Frontal cortex (tissue), 3 donors: ENCODE measurements at regions not wholly inside any gene's neighbourhood (a gene's known extent, or its start where the extent isn't known, plus 50 kb on each side); places are given as distances from the start of the nearest gene placed in this dataset.

Experiments used
- DNase-seq, 2 donors: peaks; one replicate each; pipeline ENCODE4 v3.0.0; 2012; ENCODE audit warnings: low spot score in 2 of 2
- FAIRE-seq: peaks from 2 replicates; lab custom pipeline; 2012; peaks lifted over from hg19 to GRCh38; lab: Jason Lieb, UNC
- donor health status: control.
- donor health status: control.
- donor health status: control.

DNA sequence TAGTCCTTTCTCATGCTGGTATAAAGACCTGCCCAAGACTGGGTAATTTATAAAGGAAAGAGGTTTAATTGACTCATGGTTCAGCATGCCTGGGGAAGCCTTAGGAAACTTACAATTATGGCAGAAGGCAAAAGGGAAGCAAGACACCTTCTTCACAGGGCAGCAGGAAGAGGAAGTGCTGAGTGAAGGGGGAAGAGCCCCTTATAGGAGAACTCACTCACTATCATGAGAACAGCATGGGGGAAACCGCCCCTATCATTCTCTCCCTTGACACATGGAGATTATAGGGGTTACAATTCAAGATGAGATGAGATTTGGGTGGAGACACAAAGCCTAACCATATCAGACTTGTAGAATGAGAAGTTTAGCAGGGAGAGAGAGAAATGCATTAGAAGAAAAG, 373.3 kb upstream of the DIAPH2 start:
- no peak for DNase-seq
- no peak for FAIRE-seq

DNA sequence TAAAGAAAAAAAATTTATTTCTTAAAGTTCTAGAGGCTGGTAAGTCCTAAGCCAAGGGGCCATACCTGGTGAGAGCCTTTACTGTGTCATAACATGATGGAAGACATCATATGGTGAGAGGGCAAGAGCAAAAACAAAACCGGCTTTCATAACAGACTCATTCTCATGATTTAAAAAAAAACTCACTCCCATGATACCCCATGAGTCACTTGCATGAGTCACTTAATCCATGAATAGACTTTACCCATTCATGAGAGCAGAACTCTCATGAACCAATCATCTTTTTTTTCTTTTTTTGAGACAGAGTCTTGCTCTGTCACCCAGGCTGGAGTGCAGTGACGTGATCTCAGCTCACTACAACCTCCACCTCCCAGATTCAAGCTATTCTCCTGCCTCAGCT, 369.7 kb upstream of the DIAPH2 start:
- no peak for DNase-seq
- no peak for FAIRE-seq

DNA sequence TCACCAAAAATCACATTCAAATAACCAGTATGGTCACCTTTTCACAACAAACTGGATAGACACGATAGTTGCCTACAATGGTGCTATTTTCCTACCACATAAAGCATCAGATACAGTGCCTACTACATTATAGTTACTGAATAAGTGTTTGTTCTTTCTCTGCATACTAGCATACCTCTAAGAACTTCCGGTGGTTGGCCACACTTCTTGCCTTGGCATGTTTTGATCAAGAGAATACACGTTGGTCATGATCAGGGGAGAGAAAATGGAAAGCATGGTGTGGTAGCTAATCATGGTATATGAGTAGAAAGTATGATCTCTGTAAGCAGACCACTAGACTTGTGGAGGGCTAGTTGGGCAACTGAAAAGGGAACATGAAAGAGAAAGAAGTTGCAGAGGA, 322.8 kb upstream of the DIAPH2 start:
- DNase-seq (no peak), FAIRE-seq (no peak)

DNA sequence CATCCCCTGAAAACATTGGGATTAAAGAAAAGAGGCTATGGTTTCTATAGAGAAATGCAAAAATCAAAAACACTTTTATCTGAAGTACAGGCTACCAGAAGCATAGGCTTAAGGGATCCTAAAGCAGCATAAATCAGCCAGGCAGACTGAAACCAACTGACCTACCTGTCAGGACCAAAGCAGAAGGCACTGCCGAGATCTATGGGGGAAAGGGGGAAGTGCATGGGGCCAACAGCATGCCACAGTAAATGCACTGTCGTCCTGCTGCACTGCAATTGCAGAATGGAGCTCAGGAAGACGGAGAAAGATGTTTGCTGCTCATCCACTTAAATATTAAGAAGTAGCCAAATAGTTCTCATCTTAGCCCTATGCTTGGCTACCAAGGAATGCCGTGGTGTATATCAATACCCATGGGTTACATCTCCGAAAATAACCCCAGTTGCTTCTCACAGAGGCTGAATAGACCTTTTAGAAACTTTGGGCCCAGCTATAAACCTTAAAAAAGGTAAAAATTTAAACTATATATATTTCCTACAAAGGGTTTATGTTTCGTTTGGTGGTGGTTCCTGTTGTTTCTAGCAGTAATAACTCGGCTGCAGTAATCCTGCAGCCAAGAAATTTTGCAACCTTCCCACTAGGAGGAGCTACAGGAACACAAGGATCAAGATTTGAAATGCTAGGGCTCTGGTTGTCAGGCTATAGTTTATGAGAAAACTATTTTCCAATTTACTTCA, 312.2 kb upstream of the DIAPH2 start:
- peak in 1 of 2 donors; percentile 2 for DNase-seq

DNA sequence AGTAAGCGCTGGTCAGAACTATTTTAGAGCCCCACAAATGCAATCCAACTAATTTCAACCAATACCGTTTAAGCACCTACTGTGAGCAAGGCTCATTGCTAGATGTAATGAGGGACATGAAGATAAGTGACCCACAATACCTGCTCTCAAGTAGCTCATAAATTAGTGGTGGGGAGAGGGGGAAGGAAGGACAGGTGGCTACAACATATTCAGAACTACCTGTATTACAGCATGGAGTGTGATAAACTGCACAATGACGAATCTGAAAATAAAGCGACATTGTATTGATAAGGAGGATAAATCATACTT, 311.6 kb upstream of the DIAPH2 start:
- no peak for DNase-seq
- FAIRE-seq, result no peak

More for the DNA sequence above, 312.2 kb upstream of the DIAPH2 start:
- FAIRE-seq, result no peak

DNA sequence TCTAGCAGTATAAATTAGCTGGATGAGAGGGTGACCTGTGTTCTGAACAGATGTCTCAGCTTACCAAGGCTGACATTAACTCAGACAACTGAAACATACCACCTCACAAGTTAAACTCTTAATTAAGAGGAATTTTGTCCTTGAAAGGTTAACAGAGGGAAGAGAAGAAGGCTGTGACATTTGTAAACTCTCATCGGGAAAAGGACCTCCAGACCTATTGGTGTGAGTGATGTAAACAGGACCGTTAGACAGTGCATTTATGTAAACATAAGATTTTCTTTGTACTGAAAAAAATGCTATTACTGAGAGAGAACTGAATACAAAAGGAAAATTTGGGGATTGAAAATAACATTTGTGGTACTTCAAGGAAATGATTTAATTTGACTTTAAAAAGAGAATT, 308.4 kb upstream of the DIAPH2 start:
- FAIRE-seq (no peak), DNase-seq (no peak)

DNA sequence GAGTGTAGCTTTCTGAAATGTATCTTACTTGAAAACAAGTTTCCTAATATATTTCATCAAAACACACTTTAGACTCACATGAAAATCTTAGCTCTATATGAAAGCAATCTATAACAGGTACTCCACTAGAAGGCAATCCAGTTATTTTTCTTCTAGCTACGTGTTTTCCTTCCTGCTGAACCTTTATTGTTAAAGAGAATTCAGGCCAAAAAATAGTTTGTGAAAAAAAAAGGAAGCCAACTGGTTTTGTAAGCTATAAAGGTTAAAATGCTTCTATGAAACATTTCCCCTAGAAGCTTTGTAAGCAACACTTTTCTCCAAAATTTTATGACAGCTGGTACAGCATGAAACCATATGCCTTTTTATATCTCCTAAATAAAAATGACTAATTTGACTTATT, 304.7 kb upstream of the DIAPH2 start:
- no peak for FAIRE-seq
- DNase-seq, result no peak

DNA sequence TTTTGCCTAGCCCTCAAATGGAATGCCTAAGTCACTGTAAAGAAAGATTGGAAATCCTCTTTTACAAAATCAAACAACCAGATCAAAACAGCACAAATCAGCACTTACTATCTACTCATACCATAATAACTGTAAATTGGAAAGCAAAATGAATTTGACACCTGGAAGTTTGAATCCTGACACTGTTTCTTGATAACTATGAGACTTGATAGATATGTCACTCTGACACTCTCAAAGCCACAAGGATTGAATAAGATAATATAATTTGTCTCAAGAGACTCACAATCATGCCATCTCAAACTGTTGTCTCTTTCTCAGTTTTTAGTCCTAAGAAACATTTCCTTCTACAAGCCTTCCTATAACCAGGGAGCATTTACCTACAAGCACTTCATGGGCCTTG, 302.6 kb upstream of the DIAPH2 start:
- no peak for DNase-seq
- no peak for FAIRE-seq

DNA sequence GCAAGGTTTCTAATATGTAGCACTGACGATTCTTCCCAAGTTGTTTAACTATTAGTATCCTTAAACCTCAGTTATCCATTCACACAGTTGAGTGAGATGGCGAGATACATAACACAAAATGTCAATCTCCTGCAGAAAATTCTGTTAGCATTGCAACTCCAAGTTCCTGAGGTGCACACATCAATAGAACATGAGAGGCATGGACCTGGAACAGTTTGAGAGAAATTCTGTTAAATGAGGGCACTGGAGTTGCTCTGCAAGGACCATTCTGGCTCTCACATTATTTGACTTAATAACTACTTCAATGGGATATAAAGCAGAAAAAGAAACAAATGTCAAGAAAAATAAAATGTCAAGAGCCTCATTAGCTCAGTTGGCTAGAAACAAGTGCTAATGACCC, 301.2 kb upstream of the DIAPH2 start:
- FAIRE-seq, result no peak
- DNase-seq, result no peak

DNA sequence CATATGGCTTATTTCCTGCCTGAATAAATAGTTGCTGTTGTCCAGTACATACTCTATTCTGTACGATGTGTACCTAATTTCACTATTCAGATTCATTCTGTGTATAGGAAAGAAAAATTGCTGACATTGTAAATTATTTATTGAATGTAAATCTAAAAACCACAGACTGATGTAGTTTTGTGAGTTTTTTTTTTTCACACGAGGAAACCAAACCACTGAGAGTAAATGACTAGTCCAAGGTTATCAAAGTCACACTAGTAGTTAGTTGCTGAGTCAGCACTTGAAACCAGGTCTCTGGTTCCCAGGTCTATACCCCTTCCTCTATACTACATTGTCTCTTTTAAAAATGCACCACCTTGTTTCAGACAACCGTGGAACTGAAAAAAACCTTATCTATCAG, 298.3 kb upstream of the DIAPH2 start:
- FAIRE-seq, result no peak
- no peak for DNase-seq

DNA sequence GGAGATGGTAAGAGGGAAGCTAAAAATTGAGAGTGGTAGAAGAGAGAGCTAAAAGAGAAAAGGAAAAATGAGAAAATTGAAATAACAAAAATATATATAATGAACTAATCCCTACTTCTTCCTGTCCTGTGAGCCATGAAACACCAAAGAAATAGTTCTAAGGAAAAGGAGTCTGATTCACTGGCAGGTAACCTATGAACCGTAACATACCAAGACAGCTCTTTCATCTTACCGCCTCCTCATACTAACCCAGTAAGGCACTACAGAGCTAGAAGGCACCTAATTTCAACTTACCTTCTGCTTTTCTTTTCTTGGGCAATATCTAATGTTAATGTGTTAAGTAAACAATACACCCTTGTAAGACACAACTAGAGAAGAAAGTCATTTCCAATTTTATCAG, 297.7 kb upstream of the DIAPH2 start:
- no peak for FAIRE-seq

DNA sequence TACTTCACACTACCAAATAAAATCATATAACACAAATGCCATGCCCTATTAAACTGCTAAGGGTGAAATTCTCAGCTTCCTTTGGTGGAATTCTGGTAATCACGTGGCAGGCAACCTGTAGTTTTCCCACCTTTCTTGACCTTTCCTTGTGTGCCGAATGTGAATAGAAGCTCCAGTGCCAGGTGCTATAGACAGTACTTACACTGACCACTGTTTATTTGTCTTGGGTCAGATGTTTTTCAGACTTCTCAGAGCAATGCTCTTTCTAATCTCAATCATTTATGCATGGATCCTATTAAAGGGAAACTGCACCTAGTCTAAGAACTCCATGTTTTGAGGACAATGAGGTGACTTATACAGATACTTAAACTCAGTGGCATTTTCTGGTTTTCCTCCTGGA, 296.8 kb upstream of the DIAPH2 start:
- FAIRE-seq (no peak), DNase-seq (no peak)

More for the DNA sequence above, 297.7 kb upstream of the DIAPH2 start:
- DNase-seq, result no peak

DNA sequence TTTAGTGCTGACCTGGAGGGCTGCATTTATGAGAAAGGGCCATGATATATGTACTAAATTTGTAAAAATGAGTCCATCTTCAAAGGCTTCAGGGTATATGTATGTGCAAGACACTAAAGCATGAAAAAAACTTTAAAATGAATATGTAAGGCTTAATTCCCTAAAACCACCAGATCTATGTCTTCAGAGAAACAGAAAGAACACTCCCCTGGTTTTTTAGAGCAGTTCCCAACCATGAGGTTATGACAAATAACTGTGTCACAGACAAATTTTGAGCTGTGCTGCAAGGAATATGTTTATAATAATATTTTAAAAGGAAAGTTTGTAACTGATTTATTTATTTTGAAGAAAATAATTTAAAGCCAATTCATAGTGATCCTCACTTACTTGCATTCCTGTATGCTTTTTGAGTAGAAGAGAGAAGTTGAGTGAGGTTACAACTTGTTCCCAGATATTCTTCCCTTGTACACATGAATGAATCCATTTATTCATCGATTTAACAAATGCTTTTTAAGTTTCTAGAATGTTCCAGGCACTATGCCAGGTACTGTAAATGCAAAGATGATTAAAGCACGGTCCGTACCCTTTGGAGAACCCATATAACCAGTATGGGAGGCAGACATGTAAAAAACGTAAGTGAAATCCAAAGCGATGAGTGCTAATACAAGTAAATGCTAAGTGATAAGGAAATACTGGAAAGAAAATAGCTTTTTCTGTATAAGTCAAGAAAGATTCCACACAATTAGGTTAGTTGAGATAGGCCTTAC, 295.2 kb upstream of the DIAPH2 start:
- FAIRE-seq (no peak), DNase-seq (no peak)

DNA sequence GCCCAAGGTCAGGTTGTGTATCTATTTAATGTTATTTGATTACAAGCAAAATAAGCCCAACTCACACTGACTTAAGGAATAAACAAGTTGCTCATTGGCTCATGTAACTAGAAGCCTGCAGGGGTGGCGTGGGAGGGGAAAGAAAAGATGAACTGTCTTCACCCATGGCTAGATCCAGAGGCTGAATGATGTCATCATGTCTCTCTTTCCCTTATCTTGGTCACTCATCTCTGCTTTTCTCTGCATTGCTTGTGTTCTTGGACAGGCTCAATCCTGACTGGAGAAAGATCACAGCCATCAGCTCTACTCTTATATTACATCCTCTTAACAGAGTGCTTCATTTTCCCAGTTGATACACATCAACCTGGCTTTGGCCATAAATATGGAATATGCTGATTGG, 290.0 kb upstream of the DIAPH2 start:
- DNase-seq, result no peak
- FAIRE-seq, result no peak

DNA sequence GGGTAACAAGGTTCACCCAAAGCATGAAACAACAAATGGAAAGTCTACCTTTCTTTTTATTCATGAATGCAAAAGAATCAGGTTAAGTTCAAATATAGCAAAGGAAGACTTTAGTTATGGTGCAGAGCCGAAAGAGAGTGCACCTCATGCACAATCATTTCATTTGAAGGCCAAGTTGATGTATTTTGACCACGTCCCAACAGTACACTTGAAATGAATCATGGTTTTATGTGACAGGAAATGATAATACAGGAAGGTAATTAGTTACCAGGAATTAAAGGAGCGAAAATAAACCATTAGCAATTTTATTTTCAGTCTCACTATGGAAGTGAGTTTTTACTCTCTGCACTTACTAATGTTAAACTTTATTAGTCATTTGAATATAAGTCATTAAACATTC, 281.2 kb upstream of the DIAPH2 start:
- DNase-seq, result no peak
- no peak for FAIRE-seq

DNA sequence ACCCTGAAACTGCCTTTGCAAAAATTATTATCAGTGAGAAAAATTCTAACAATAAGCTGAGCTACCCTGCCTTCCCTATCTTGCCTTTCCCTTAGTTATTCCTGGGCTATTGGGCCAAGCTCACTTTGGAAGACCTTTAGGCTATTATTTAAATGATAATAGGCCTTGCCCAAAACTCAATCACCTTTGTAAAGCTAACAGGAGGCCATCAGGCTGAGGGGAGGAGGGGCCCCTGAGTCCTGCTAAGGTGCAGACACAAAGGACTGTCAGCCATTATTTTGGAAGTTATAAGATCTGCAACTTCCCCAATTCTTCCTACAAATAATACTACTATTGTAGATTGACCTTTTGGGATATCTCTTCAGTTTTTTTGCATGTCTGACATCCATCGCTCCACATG, 278.8 kb upstream of the DIAPH2 start:
- no peak for FAIRE-seq
- DNase-seq, result no peak

DNA sequence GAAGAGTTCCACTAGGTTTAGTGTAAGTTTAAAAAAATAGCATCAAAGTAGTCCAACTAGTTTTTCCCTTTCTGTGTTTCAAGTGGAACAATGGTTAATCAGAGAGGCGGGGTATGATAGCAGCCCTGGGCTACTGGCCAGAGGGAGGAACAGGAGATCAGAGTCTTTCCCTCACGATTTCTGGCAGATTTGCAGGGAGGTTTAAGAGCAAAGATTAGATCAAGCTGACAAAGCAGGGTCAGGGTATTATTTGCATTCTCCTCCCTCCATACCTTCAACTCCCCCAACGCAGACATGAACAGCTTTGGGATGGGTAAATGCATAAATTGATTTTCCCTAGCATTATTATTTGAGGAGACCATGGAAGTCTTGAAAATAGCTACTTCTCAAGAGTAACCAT, 277.6 kb upstream of the DIAPH2 start:
- no peak for FAIRE-seq

DNA sequence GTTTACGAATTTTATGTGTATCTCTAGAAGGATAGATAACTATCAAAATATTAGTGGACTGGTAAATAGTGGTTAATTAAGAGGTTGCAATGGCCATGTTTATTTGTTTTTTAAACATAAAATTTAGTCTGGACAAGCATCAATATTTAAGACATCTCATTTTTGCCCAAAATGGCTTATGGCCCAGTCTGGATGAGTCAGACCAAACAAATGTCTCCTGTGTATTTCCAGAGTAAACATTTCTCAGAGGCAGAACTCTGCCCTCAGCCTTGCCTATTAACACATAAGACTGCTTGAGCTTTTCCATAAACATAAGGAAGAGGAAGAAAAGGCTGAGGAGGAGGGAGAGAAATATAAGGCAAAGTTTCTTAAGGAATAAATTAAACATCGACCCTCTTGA, 277.1 kb upstream of the DIAPH2 start:
- FAIRE-seq (no peak), DNase-seq (no peak)

More for the DNA sequence above, 277.6 kb upstream of the DIAPH2 start:
- DNase-seq, result no peak

DNA sequence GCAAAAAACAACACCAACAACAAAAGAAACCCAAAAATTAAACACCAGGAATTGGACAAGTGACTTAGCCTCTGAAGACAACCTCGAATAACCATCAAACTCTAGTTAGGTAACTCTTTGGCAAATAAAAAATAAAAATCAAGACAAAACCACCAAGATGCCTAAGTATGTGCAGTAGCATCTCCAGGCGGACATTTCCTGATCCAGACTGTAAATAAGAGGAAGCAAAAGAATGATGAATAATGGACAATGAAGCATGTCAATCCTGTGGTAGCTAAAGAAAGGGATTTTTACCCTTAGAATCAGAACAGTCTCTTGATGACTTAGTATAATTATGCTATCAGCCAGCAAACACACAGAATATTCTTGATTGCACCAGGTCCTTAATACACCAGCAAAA, 276.7 kb upstream of the DIAPH2 start:
- FAIRE-seq (no peak), DNase-seq (no peak)

DNA sequence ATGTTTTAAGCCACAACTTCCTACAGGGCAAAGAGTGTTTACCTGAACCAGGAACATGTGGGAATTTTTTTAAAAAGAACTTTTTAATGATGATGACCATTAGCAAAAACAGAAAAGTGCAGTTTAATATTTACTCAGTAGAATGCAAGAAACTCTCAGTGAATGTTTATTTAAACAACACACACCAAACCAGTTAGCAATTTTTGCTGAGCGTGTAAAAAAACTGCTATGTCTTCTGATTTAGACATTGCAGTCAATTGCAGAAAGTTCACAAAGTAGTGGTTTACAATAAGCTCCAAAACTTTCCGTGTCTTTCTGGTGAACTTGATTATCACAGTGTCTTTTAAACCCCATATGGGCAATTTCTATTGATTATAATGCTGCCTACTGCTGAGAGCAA, 273.7 kb upstream of the DIAPH2 start:
- FAIRE-seq, result no peak
- DNase-seq, result no peak

DNA sequence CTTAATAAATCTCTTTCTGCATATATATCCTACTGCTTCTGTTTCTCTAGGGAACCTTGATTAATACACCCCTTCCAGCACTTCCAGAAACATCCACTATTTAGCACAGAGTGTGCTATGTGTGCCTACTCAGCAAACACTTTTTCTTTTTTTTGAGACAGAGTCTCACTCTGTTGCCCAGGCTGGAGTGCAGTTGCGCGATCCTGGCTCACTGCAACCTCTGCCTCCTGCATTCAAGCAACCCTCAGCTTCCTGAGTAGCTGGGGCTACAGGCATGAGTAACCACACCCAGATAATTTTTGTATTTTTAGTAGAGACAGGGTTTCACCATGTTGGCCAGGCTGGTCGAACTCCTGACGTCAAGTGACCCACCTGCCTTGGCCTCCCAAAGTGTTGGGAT, 266.9 kb upstream of the DIAPH2 start:
- FAIRE-seq (no peak), DNase-seq (no peak)

DNA sequence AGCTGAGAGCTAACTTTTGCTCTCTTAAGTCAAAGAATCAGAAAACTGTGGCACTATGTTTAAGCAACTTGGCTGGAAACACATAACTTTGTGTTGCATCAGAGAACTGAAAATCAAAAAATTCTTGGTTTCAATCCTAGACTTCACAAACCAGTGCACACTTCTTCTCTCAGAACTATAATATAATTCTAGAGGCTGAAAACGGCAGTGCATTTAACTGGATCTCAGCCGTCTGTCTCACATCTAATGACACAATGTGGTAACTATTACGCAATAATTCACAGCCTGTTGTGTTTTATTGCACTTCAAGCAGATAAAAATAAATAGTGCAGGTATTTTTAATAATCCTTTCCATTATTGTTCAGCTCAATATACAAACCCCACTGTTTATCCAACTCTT, 260.6 kb upstream of the DIAPH2 start:
- no peak for FAIRE-seq
- no peak for DNase-seq
